NCI-H146 treated with DMSO at 0.1 percent for 48 hours (cell line): ENCODE measurements at regions not wholly inside any gene's neighbourhood (a gene's known extent, or its start where the extent isn't known, plus 50 kb on each side); places are given as distances from the start of the nearest gene placed in this dataset.

Source experiments
- DNase-seq: peaks from one replicate; lab custom pipeline; 2025; ENCODE audit not compliant: unreplicated experiment; lab: John Stamatoyannopoulos, UW

GRCh38 chr5:93886917-93887361 is 145.5 kb upstream of the POU5F2 start:
- DNase-seq = no peak

- no peak for DNase-seq
These were observed 144.9 kb upstream of the POU5F2 start for GRCh38 chr5:93886098-93886806.

GRCh38 chr5:93884254-93884653 is 142.9 kb upstream of the POU5F2 start:
- DNase-seq = no peak

GRCh38 chr5:93883459-93883858 is 142.1 kb upstream of the POU5F2 start:
- DNase-seq = no peak

- DNase-seq = no peak
These were observed 134.3 kb upstream of the POU5F2 start for GRCh38 chr5:93875693-93876092.

- no peak for DNase-seq
These were observed 133.1 kb upstream of the POU5F2 start for GRCh38 chr5:93874491-93874890.

GRCh38 chr5:93874080-93874479 is 132.7 kb upstream of the POU5F2 start:
- peak; percentile 34 for DNase-seq

GRCh38 chr5:93873211-93873736 is 131.9 kb upstream of the POU5F2 start:
- no peak for DNase-seq

GRCh38 chr5:93870649-93871048 is 129.2 kb upstream of the POU5F2 start:
- DNase-seq = no peak

GRCh38 chr5:93868851-93869250 is 127.5 kb upstream of the POU5F2 start:
- no peak for DNase-seq

- DNase-seq = no peak
These were observed 108.9 kb upstream of the POU5F2 start for GRCh38 chr5:93850311-93850710.

- no peak for DNase-seq
These were observed 104.0 kb upstream of the POU5F2 start for GRCh38 chr5:93845376-93845775.

GRCh38 chr5:93831449-93831848 is 90.0 kb upstream of the POU5F2 start:
- DNase-seq = no peak

- DNase-seq = no peak
These were observed 89.5 kb upstream of the POU5F2 start for GRCh38 chr5:93830893-93831292.

GRCh38 chr5:93829346-93829745 is 87.9 kb upstream of the POU5F2 start:
- DNase-seq = no peak

- DNase-seq = no peak
These were observed 80.6 kb upstream of the POU5F2 start for GRCh38 chr5:93821891-93822415.

- no peak for DNase-seq
These were observed 78.3 kb upstream of the POU5F2 start for GRCh38 chr5:93819668-93820067.

- DNase-seq = no peak
These were observed 69.4 kb upstream of the POU5F2 start for GRCh38 chr5:93810780-93811179.

GRCh38 chr5:93809430-93809829 is 68.0 kb upstream of the POU5F2 start:
- DNase-seq = no peak

GRCh38 chr5:93807846-93808245 is 66.4 kb upstream of the POU5F2 start:
- DNase-seq = no peak

GRCh38 chr5:93805616-93806379 is 64.4 kb upstream of the POU5F2 start:
- no peak for DNase-seq
